HG02623 (cell line): ENCODE measurements at regions not wholly inside any gene's neighbourhood (a gene's known extent, or its start where the extent isn't known, plus 50 kb on each side); places are given as distances from the start of the nearest gene placed in this dataset.
"Not testable (repeated sequence)": the region's sequence is repeated elsewhere in the genome, so short reads cannot be mapped to it uniquely, and the experiment has no call there.

Experiments used
- ATAC-seq: cut with Tn5 transposase; IDR thresholded peaks from one replicate; pipeline ENCODE4 v1.9.1; 2021; ENCODE audit warnings: moderate library complexity; ENCODE audit not compliant: unreplicated experiment

DNA sequence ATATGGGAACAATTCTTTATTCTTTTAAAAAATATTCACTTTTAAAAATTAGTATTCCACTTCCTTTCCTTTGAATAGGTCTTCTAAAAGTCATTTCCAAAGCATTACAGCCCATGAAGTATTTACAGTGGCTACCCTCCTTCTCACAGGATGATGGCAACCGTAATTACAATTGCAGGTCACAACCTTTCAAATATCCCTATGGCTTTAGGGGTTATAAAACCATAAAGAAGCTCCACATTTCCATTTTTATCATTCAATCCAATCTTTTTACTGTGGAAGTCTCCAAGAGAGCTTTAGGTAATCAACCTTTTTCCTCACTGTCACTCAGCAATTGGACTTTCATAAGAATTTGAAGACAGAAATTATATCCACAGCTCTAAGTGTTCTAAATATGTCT is 488.9 kb upstream of the CA10 start:
- ATAC-seq: no peak

DNA sequence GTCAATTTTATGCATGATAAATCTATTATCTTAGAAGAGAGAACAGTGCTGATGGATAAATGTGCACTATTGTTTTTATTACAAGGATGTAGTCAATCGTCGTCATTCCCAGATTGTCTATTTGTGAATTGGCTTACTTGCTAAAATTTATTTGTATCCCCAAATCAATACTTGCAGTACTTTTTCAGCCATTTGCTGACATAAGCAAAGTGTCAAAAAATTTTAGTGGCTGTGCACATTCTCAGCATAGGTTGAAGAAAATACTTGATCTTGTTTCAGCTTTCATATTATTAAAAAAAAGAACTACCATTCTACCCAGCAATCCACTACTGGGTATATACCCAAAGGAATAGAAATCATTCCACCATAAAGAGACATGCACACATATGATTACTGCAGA is 477.9 kb upstream of the CA10 start:
- ATAC-seq: no peak

DNA sequence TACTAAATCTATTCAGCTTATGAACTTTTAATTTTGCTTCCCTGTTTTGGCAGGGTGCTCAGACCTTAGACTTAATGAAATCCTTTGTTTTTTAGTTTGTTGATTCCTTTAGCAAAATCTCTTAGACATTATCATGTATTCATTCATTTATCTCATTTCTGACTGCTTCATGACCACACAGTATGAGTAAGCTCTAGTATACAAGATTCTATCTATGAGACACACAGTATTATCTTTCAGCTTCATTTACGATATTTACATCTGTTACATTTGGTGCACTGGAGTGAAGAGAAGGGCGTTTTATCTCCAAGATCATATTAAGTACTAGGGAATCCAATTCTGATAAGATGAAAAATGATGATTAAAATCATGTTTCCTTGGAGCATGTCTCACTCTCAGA is 448.1 kb upstream of the CA10 start:
- ATAC-seq: no peak

DNA sequence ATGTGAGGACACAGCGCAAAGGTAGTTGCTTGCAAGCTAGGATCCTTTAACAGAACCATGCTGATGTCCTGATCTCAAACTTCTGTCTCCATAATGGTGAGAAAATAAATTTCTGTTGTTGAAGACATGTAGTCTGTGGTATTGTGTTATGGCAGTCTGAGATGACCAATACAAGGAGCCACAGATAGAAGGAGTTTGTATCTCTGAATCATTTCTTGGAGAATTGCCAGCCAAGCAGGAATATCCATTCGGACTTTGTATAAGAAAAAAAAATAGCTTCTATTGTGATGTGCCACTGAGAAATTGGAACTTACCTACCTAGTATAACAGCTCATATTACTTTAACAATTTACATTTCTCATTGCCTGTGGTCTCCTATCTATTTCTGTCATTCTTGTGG is 447.6 kb upstream of the CA10 start:
- no peak for ATAC-seq

DNA sequence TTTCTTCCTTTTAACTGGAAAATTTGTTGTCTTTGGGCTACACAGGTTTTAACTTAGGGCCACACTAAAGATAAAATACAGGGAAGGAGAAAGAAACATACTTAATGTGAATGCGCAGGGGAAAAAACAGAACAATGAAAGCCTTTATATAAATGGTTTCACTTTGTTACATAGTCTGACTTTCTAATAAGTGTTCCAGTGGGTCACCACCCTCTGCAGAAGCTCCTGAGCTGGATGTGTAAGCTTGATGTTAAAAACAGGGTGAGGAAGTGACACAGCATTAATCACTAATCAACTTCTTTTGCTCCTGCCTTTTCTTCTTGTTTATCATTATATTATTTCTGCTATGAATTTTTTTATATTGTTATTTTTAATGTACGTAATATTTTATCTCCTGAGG is 445.6 kb upstream of the CA10 start:
- ATAC-seq: no peak

DNA sequence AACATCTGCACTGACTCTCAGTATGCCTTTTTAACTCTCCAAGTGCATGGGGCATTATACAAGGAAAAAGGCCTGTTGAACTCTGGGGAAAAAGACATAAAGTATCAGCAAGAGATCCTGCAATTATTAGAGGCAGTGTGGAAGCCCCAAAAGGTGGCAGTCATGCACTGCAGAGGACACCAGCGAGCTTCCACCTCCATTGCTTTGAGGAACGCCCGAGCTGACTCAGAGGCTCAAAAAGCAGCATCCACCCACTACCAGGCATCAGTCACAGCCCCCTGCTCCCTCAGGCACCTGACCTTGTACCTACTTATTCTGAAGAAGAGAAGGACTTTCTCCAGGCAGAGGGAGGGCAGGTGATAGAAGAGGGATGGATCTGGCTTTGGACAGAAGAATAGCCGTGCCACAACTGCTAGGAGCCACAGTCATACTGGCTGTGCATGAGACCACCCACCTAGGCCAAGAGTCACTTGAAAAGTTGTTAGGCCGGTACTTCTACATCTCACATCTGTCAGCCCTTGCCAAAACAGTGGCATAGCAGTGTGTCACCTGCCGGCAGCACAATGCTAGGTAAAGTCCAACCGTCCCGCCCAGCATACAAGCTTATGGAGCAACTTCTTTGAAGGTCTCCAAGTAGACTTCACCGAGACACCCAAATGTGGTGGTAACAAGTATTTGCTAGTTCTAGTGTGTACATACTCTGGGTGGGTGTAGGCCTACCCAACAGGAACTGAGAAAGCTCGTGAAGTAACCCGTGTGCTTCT is 439.1 kb upstream of the CA10 start:
- ATAC-seq: not testable (repeated sequence)

DNA sequence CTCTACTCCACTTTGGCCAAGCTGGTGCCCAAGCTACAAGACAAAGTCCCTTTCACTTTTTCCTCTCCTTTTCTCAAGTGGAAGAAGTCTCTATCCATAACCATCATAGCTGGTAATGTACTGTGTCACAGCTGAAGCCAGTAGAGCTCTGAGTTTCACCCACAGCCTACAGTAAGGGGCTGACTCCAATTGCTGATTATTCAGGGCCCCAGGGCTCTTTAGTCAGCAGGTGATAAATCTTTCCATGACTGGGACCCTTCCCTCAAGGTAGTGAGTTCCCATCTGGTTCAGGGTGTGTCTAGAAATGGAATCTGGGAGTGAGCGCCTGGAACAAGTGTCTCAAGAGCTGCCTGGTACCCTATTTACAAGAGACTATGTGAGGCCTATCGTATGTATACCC is 436.0 kb upstream of the CA10 start:
- no peak for ATAC-seq

DNA sequence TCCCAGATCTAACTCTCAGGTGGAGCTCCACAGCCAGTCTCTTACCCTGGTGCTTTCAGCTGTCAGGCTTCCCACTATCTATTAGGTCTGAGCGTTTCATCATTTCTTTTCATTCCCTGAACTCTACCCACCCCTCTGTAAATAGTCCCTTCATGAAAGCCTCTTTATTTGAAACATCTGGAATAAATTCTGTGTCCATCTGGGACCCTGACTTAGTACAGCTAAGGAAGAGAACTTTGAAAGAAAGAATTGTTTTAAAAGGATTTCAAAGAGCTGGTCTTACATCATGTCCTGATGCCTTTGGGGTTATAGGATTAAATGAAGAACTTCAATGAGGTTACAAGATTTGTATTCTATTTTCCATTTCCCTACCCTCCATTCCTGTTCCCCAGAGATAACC is 388.5 kb upstream of the CA10 start:
- no peak for ATAC-seq

DNA sequence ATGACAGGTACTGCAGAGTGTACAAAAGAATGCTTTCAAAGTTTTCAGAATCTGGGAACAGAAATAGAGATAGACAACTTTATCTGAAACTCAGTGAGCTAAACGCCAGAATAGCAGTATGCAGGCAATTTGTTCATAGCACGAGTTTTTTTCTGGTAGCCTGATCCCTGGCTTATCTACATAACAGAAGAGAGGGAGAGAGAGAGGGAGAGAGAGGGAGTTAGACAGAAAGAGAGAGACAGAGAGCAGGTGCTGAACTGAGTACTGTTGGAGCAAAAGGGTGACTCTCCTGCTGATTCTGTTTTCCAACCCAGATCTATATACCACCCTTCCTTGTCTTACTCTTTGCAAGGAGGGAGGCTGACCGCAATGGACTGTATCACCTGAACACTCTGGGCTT is 388.0 kb upstream of the CA10 start:
- no peak for ATAC-seq

DNA sequence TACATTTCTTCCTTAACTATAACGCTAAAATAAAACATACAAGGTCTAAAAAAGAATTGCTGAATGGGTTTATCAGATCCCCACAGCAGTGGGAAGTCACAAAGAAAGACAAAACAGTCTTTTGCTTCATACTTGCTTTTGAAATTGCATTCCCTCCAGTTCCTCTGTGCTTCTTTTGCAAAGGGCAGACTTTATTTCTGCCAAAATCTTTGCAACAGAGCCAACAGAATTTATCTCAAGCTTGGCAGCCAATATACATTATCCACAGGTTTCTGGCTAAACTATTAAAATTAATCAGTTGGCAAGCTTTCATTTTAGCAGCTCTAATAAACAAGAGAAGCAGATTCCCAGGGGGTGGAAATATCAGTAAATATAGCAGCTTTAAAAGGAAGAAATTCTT is 378.9 kb upstream of the CA10 start:
- ATAC-seq: no peak

DNA sequence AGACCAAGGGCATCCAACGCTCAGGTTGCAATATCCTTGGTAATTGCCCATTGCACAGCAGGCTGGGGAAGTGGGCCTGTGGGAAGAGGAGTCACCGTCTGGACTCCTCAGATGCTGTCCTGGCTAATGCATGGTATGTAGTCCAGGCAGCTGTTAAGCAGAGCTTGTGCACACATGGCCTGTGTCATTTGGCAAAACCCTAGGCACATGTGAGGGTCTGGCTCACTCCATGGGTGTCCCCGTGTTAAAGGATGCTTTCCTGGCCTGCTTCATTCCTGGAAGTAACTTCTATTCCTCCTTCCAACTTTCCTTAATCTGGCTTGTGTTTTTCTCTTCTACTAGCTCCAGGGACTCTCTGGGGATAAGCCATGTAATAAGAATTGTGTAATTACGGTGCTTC is 378.0 kb upstream of the CA10 start:
- no peak for ATAC-seq

DNA sequence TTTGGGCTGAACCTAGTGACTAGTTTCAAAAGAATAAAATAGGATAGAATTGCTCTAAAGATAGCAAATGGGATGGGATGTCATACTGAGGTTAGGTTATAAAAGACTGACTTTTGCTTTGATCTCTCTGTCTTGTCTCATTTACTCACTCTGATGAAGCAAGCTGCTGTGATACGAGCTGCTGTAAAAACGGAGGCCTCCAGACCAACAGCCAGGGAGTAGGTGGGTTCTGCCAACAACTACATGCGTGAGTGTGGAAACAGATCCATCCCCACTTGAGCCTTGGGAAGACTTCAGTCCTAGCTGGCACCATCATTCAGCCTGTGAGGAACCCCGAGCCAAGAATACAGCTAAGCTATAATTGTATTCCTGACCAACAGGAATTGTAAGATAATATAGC is 373.9 kb upstream of the CA10 start:
- no peak for ATAC-seq

DNA sequence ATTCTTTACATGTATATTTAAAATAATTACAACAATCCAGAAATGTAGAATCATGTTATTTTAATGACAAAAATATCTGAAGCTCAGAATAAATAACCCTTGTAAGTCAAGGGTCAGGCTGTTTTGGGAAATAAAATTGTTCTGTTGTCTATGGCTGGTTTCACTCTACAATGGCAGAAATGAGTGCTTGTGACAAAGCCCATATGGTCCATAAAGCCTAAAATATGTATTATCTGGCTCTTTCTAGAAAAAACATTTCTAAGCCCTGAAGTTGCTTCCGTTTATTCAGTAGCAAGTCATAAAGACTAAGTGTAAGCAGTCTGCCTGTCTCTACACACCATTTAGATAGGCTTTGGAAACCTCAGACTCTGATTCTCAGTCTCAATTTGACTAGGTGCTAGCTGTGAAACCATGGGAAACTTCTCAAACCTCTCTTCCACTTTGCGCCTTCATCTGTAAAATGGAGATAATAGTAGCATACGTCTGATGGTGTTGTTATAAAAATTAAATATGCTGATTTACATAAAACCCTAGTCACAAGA is 365.7 kb upstream of the CA10 start:
- no peak for ATAC-seq

DNA sequence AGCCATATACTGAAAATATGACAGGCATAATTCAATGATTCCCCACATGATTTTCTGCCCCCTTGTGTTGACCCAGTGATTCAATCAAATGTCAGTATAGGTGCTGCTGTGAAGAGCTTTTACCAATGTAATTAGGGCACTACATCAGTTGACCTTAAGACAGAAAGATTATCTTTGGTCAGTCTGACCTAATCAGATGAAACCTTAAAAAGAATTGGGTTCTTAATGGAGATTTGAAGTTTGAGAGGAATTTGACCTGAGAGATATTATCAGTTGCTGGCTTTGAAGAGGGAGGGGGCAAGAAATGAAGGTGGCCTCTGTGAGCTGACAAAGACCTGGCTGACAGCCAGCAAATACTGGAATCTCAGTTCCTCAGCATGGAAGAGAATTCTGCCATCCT is 358.7 kb upstream of the CA10 start:
- no peak for ATAC-seq

DNA sequence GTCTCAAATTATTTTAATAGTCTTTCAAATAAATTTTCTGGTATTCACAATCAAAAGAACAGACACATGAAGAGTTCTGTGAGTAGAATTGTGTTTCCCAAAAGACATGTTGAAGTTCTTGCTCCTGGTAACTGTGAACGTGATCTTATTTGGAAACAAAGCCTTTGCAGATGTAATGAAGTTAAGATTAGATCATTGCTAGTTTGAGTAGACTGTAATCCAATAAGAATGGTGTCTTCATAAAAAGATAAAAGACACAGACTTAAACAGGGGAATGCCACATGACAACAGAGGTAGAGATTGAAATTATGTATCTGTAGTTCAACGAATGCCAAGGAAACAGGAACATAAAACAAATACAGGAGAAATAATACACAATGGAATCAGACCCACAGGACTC is 357.4 kb upstream of the CA10 start:
- no peak for ATAC-seq

DNA sequence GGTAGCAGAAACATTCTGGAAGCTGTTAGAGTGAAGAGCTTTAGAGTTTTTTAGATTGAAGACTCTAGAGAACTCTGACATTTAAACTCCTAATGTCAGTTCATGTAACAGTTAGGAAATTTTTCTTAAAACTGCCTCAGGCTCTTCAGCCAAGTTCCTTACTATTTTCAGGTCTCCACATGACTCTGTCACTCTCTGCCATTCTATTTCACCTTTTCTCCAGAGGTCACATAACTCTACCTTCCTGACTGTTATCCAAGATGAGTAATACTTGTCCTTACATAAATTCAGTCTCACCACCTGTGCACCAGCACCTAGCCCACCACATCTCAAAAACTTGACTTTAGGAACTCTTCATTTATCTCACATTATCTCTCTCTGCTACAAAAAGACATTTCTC is 347.1 kb upstream of the CA10 start:
- no peak for ATAC-seq

DNA sequence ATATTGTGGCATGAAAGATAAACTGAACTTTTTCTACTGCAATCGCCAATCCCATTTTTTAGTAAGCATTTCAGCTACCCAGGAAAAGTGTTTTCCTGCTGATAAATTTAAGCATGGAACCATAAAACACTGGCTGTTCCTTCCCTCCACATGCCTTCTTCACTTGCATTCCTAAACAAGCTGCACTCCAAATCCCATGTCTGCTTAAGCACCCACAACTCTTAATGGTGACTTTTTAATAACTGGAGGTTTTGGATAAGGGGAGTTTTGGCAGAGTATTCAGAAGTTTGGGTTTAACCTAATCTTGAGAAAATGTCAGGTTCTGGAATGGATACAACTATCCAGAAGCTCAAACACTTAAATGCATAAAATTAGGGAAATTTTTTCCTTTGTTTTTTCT is 345.6 kb upstream of the CA10 start:
- no peak for ATAC-seq

DNA sequence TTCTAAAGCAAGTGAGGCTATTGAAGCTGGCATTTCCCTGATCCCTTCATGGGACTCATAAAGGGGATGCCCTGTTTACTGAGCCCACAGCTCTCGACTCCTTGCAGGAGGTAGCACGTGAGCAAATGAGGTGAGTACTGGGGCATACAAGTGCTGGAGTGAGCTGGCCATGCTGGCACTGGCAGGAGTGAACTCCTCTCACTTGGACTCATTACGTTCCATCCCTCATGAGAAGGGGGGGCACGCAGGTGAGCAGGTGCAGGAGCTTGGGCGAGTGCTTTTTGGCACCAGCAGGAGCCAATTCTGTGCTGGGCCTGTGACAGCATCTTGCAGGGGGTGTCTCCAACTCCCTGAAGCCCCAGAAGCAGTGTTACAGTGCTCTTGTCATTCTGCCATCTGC is 337.1 kb upstream of the CA10 start:
- ATAC-seq: no peak

DNA sequence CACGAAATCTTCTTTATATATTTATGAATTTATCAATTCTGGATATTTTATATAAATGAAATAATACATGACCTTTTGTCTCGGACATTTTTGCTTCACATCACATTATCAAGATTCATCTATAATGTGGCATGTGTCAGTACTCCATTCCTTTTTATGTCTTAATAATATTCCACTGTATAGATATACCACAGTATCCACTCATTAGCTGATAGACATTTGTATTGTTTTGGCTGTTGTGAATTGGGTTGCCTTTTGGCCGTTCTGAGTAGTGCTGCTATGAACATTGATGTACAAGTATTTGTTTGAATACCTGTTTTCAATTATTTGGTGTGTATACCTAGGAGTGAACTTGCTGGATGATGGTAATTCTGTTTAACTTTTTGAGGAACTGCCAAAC is 323.8 kb upstream of the CA10 start:
- no peak for ATAC-seq

DNA sequence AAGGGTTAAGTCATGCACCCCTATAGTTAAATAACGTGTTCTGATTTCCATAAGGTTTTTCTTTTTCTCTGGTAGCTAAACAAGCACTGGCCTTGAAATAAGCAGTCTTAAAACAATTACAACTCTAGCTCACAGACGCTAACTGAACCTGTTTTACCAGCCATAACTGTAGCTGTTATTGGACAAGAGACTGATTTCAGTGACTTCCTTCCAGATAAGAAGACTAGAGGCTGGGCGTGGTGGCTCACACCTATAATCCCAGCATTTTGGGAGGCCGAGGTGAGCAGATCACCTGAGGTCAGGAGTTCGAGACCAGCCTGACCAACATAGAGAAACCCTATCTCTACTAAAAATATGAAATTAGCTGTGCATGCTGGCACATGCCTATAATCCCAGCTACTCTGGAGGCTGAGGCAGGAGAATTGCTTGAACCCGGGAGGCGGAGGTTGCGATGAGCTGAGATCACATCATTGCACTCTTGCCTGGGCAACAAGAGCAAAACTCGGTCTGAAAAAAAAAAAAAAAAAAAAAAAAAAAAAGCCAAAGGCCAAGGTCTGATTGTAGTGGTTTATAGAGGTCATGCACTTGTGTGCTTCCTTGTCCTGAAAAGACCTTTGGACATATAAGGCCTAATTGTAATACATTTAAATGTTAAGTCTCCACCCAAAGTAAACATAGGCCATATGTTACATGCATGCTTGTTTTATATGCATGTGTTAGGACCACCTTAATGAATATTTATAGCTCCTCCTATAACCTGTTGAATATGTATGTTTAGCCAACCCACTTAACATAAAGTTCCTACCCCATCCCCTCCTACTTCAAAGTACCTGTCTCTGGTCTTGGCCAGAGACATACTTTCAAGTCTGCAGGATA is 319.5 kb upstream of the CA10 start:
- no peak for ATAC-seq

DNA sequence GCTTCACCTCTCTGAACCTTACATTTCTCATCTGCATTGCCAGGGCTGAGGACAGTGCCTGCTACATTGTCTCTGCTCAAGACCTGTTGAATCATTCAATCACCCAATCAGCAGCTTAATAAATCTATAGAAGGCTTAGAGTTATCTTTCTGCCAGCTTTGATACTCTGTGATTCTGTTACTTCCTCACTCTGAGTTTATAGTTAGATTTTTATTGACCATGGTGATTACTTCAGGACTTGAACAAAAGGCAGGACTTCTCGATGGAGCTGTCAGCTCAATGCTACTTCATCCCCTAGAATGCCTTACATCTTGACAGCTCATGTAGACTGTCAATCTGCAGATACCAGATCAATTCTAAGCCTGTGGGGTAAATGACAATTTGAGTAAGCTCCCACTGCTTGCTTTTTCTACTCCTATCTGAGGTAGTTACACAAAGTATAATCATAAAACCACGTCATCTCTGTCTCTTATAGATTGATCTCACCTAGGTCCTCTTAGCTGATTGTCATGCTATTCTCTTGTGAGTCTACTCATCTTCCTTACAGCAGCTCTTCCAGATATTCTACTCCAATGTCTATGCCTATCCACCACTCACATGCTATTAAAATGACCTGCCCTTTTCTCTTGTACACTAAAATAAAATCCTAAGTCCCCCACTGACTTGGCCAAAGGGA is 318.3 kb upstream of the CA10 start:
- no peak for ATAC-seq

DNA sequence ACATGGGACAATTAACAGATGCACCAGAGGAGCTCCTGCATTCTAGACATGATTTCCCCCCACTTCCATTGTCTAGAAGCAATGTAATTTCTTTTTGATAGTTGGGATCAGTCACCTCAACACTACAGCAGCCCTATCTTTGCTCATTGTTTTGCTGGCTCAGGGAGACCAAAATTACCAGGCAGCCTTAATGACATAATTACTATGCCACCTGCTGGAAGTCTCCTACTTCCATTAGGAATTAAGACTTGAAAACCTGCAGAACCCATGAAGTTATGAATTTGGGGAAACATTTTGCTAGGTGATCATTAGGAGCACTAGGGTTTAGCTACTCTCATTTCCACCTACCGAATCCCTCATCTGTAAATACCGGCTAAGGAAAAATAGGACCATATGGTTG is 312.0 kb upstream of the CA10 start:
- no peak for ATAC-seq
